Sigmoid colon (tissue), 6 donors: ENCODE measurements at regions not wholly inside any gene's neighbourhood (a gene's known extent, or its start where the extent isn't known, plus 50 kb on each side); places are given as distances from the start of the nearest gene placed in this dataset.

Experiments used
- DNase-seq: peaks from one replicate; pipeline ENCODE4 v3.0.0-alpha.2; 2019
- H3K27ac ChIP-seq, 4 donors: fragments of 200-600 bp; sonication (generic); one replicate each; pipeline ENCODE4 v1.5.1; 2016 to 2019; ENCODE audit warnings: mild to moderate bottlenecking in 1 of 4
- H3K27me3 ChIP-seq, 3 donors: fragments of 200-600 bp; sonication (generic); one replicate each; pipeline ENCODE4 v1.5.1; 2019; ENCODE audit warnings: mild to moderate bottlenecking in 1 of 3
- H3K36me3 ChIP-seq, 4 donors: fragments of 200-600 bp; sonication (generic); one replicate each; pipeline ENCODE4 v1.5.1; 2016 to 2019
- H3K4me1 ChIP-seq, 4 donors: fragments of 200-600 bp; sonication (generic); one replicate each; pipeline ENCODE4 v1.5.1; 2017 to 2019
- H3K4me3 ChIP-seq, 4 donors: fragments of 200-600 bp; sonication (generic); one replicate each; pipeline ENCODE4 v1.5.1; 2017 to 2019; ENCODE audit warnings: mild to moderate bottlenecking in 2 of 4, moderate library complexity in 1 of 4
- H3K9me3 ChIP-seq, 4 donors: fragments of 200-600 bp in 3 of 4; sonication (generic) in 3 of 4; one replicate each; pipeline versions ENCODE4 v1.5.1 to v1.6.1; 2013 to 2019
- EP300 ChIP-seq, 4 donors: sonication (generic); formaldehyde crosslinking; IDR thresholded peaks; one replicate each; pipeline ENCODE4 v1.6.1; 2017; ENCODE audit warnings: antibody characterized with exemption in 4 of 4
- POLR2AphosphoS5 ChIP-seq, 4 donors: sonication (generic); formaldehyde crosslinking; IDR thresholded peaks; one replicate each; pipeline ENCODE4 v1.6.1; 2017; ENCODE audit warnings: antibody characterized with exemption in 4 of 4
- WGBS, 2 donors: extraction: QIAGEN DNeasy Blood & Tissue Kit; methylation state at CpG; one replicate each; pipeline ENCODE4 v1.1.7; 2013; 5-methylcytosine and 5-hydroxymethylcytosine counted together
- intact Hi-C: fragments of 100-400 bp; cut with DNase I; formaldehyde crosslinking; loops from one replicate; pipeline ENCODE4 v1.15.1; 2023
- donor health status: healthy with polysubstance abuse.
- donor health status: healthy.

DNA sequence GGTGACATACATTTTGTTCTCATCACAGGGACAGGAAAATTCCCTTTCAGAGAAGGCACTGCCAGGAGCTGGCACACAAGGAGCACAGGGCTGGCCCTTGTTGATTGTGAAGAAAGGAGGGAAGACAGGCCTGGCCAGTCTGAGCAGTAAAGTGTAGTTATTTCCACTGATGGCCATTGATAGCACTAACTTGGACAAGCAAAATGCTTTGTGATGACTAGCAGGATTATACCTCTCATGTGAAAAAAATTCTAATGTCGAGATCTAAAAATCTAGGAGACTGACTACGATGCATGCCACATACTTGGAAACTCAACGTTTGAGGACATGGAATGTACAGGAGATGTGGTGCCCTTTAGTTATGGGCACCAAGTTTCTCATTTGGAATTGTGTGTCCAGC, 54.3 kb upstream of the ST8SIA2 start:
- TF ChIP-seq POLR2AphosphoS5 (IDR thresholded peaks at IDR 0.05): no peak
- no peak for TF ChIP-seq EP300 (IDR thresholded peaks at IDR 0.05)
- Histone ChIP-seq H3K4me3 (no peak overlapping the region), H3K9me3 (no peaks in the 10 kb centered on the region), H3K27me3 (peaks cover 0 to 1% (median 0%) of the 10 kb centered on the region in 3 donors), H3K4me1 (peaks cover 0 to 4% (median 2%) of the 10 kb centered on the region in 4 donors), H3K27ac (no peak overlapping the region), H3K36me3 (no peaks in the 10 kb centered on the region)
- intact Hi-C loops: no loop called here
- no peak for DNase-seq
- 86 to 93% methylated on average over 3 of the region's 3 CpGs for WGBS, 2 donors
